ENCODE measurements at regions not wholly inside any gene's neighbourhood (a gene's known extent, or its start where the extent isn't known, plus 50 kb on each side); places are given as distances from the start of the nearest gene placed in this dataset.
"Not testable (repeated sequence)": the region's sequence is repeated elsewhere in the genome, so short reads cannot be mapped to it uniquely, and the experiment has no call there.

DNA sequence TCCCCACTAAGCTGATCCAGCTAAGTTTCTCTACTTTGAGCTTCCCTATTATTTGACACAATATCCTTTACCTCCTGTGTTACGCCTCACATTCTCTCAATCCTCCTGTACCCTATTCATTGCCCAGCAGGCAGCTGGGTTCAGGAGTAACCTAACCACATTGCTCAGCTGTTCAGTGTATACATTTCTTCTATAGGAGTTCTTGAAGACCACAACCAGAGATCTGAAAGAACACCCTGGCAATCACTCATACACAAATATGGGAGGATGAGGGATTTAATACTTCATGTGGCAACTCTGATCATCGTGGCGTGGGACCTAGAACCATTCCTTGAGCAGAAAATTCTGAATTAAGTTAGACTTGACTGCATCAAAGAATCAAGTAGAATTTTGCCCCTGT is 346.8 kb upstream of the ARPP21 start:
- H3K4me1 Mint-ChIP-seq (ENCODE audit: low read depth) = no peaks in the 10 kb centered on the region
- ATAC-seq (no peak), DNase-seq (no peak)
- no peak overlapping the region for H3K4me3 Mint-ChIP-seq
- peaks cover 7% of the 10 kb centered on the region for H3K9me3 Mint-ChIP-seq
- H3K27me3 Mint-ChIP-seq (ENCODE audit: low read depth) = no peaks in the 10 kb centered on the region
- H3K36me3 Mint-ChIP-seq (ENCODE audit: insufficient read depth) = no peaks in the 10 kb centered on the region

DNA sequence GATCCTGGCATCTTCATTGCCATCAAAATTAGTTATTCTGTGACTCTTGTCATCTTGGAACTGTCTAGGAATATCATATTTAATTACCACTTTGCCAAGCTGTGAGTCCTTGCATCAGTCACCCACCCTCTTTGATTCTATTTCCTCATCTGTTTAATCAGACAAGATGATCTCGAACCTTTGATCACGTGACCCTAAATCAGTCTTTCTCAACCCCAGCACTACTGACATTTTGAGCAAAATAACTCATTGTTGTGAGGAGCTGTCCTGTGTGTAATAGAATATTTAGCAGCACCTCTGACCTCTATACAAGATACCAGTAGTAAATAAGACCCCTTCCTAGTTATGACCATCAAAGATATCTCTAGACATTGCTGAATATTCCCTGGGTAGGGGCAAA is 343.4 kb upstream of the ARPP21 start:
- Mint-ChIP-seq H3K4me3 (no peak overlapping the region), H3K4me1 (ENCODE audit: low read depth) (no peaks in the 10 kb centered on the region), H3K9me3 (peaks cover 6% of the 10 kb centered on the region), H3K27me3 (ENCODE audit: low read depth) (no peaks in the 10 kb centered on the region), H3K36me3 (ENCODE audit: insufficient read depth) (no peaks in the 10 kb centered on the region)
- ATAC-seq (no peak), DNase-seq (no peak)

DNA sequence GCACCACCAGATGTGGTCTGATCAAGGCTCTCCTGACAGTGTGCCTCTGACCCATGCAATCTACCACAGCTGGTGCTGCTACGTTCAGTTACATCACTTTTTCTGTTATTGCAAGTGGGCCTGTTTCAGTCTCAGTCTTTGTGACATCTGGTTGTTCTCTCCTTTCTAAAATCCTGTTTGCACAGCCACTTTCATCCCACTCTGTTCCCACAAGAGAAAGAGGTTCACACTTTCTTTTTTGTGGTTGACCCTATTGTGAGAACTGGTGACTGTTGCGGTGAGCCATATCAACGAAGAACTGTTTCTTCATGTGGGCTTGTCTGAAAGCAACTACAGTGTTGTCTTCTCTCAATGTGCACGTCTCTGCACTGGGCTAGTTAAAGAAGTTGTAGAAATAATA is 342.8 kb upstream of the ARPP21 start:
- peak; percentile 86 to 92 for ATAC-seq
- no peaks in the 10 kb centered on the region for H3K27me3 Mint-ChIP-seq (ENCODE audit: low read depth)

DNA sequence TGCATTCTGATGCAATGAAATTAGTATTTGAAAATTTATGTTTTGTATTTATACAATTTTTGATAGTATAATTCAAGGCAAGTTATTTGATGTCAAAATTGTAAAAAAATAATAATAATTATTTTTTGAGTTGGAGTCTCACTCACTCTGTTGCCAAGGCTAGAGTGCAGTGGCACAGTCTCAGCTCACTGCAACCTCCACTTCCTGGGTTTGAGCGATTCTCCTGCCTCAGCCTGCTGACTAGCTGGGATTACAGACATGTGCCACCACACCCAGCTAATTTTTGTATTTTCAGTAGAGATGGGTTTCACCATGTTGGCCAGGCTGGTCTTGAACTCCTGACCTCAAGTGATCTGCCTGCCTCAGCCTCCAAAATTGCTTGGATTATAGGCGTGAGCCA is 342.4 kb upstream of the ARPP21 start:
- DNase-seq; H3K36me3 Mint-ChIP-seq (ENCODE audit: insufficient read depth); H3K4me3 Mint-ChIP-seq; H3K4me1 Mint-ChIP-seq (ENCODE audit: low read depth); H3K27me3 Mint-ChIP-seq (ENCODE audit: low read depth); H3K9me3 Mint-ChIP-seq; ATAC-seq: not testable (repeated sequence)

More for the DNA sequence above, 342.8 kb upstream of the ARPP21 start:
- no peaks in the 10 kb centered on the region for H3K36me3 Mint-ChIP-seq (ENCODE audit: insufficient read depth)
- H3K9me3 Mint-ChIP-seq = peaks cover 6% of the 10 kb centered on the region
- DNase-seq = no peak
- no peaks in the 10 kb centered on the region for H3K4me1 Mint-ChIP-seq (ENCODE audit: low read depth)
- no peak overlapping the region for H3K4me3 Mint-ChIP-seq

- Mint-ChIP-seq H3K4me3 (no peak overlapping the region), H3K4me1 (ENCODE audit: low read depth) (no peaks in the 10 kb centered on the region), H3K36me3 (ENCODE audit: insufficient read depth) (no peaks in the 10 kb centered on the region), H3K9me3 (peaks cover 17% of the 10 kb centered on the region), H3K27me3 (ENCODE audit: low read depth) (no peaks in the 10 kb centered on the region)
- no peak for ATAC-seq
- no peak for DNase-seq
Measured at GRCh38 chr3:35305406-35305805, 333.9 kb upstream of the ARPP21 start.

- H3K36me3 Mint-ChIP-seq (ENCODE audit: insufficient read depth) = no peaks in the 10 kb centered on the region
- peaks cover 17% of the 10 kb centered on the region for H3K9me3 Mint-ChIP-seq
- no peak overlapping the region for H3K4me3 Mint-ChIP-seq
- ATAC-seq (no peak), DNase-seq (no peak)
- no peaks in the 10 kb centered on the region for H3K27me3 Mint-ChIP-seq (ENCODE audit: low read depth)
- H3K4me1 Mint-ChIP-seq (ENCODE audit: low read depth) = no peaks in the 10 kb centered on the region
Measured at GRCh38 chr3:35307296-35307695, 332.0 kb upstream of the ARPP21 start.

DNA sequence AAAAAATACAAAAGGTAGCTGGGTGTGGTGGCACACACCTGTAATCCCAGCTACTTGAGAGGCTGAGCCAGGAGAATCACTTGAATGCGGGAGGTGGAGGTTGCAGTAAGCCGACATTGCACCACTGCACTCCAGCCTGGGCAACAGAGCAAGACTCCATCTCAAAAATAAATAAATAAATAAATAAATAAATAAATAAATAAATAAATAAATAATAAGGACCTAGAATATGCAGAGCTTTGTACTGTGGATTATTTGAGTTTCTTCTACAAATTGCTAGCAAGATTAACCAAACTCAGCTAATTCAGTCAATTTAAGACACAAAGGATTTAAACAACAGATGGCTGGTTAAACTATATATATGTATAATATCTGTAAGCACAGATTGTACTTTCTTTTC is 322.5 kb upstream of the ARPP21 start:
- not testable (repeated sequence) for ATAC-seq; H3K27me3 Mint-ChIP-seq (ENCODE audit: low read depth); H3K4me3 Mint-ChIP-seq; H3K9me3 Mint-ChIP-seq; DNase-seq; H3K4me1 Mint-ChIP-seq (ENCODE audit: low read depth); H3K36me3 Mint-ChIP-seq (ENCODE audit: insufficient read depth)

- Mint-ChIP-seq H3K9me3 (peaks cover 13% of the 10 kb centered on the region), H3K27me3 (ENCODE audit: low read depth) (no peaks in the 10 kb centered on the region), H3K36me3 (ENCODE audit: insufficient read depth) (no peaks in the 10 kb centered on the region), H3K4me1 (ENCODE audit: low read depth) (no peaks in the 10 kb centered on the region), H3K4me3 (no peak overlapping the region)
- ATAC-seq = no peak
- no peak for DNase-seq
Measured at GRCh38 chr3:35320646-35321407, 318.5 kb upstream of the ARPP21 start.

DNA sequence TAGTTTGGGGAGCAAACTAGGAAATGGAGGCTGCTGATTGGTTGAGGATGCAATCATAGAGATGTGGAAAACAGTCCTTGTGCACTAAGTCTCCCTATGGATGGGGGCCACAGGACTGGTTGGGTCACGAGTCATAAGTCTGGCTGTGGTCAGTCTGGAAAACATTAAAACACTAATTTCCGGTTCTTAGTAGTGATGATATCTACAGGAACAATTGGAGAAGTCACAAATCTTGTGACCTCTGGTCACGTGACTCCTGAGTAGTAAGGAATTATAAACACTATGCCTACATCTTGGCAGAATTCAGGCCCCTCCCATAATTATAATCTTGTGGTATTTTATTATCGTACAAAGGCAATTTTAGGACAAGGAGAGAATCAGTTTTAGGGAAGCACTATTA is 317.3 kb upstream of the ARPP21 start:
- no peak for ATAC-seq
- Mint-ChIP-seq H3K27me3 (ENCODE audit: low read depth) (no peaks in the 10 kb centered on the region), H3K4me3 (no peak overlapping the region), H3K36me3 (ENCODE audit: insufficient read depth) (no peaks in the 10 kb centered on the region), H3K9me3 (peaks cover 13% of the 10 kb centered on the region), H3K4me1 (ENCODE audit: low read depth) (no peaks in the 10 kb centered on the region)
- no peak for DNase-seq

GRCh38 chr3:35335703-35336102 is 303.6 kb upstream of the ARPP21 start:
- Mint-ChIP-seq H3K27me3 (ENCODE audit: low read depth) (no peaks in the 10 kb centered on the region), H3K36me3 (ENCODE audit: insufficient read depth) (no peaks in the 10 kb centered on the region), H3K4me3 (no peak overlapping the region), H3K9me3 (peaks cover 7% of the 10 kb centered on the region), H3K4me1 (ENCODE audit: low read depth) (no peaks in the 10 kb centered on the region)
- ATAC-seq = no peak
- DNase-seq = no peak

DNA sequence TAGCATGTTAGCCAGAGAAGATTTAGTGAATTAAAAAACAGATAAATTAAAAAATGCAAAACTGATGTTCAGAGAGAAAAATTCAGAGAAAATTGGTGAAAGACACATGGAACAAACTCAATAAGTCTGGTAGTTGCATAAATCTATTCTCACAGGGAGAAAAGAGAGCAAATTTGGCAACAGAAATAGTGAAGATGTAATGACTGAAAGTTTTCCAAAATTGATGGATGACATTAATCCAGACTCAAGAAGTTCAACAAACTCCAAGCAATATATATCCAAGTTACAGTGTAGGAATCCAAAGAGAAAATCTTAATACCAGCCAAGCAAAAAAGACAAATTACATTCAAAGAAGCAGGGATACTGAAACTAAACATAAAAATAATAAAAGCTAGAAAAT is 302.7 kb upstream of the ARPP21 start:
- H3K9me3 Mint-ChIP-seq = peaks cover 7% of the 10 kb centered on the region
- no peak overlapping the region for H3K4me3 Mint-ChIP-seq
- DNase-seq (no peak), ATAC-seq (no peak)
- H3K36me3 Mint-ChIP-seq (ENCODE audit: insufficient read depth) = no peaks in the 10 kb centered on the region
- H3K27me3 Mint-ChIP-seq (ENCODE audit: low read depth) = no peaks in the 10 kb centered on the region
- H3K4me1 Mint-ChIP-seq (ENCODE audit: low read depth) = no peaks in the 10 kb centered on the region

DNA sequence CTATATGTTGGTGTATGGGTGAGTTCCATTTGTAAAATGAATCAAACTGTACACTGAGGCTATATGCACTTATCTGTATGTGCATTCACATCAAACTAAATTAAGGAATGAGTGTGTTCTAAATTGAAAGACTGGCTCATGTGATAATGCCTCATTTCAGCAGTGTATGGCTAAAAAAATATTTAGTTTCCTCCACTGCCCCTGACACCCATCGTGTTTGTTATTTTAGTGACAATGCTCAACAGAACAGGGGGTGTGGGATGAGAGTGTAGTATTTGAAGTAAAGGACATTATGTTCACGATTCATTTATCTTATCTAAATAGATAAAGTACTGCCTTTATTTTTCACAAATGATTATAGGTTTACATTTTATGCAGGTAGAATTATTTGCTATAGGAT is 301.1 kb upstream of the ARPP21 start:
- Mint-ChIP-seq H3K4me1 (ENCODE audit: low read depth) (no peaks in the 10 kb centered on the region), H3K36me3 (ENCODE audit: insufficient read depth) (no peaks in the 10 kb centered on the region), H3K4me3 (no peak overlapping the region), H3K9me3 (peaks cover 10% of the 10 kb centered on the region), H3K27me3 (ENCODE audit: low read depth) (no peaks in the 10 kb centered on the region)
- no peak for DNase-seq
- no peak for ATAC-seq

GRCh38 chr3:35380196-35380595 is 259.1 kb upstream of the ARPP21 start:
- Mint-ChIP-seq H3K4me3 (no peak overlapping the region), H3K4me1 (ENCODE audit: low read depth) (no peaks in the 10 kb centered on the region), H3K9me3 (peaks cover 15% of the 10 kb centered on the region), H3K27me3 (ENCODE audit: low read depth) (no peaks in the 10 kb centered on the region), H3K36me3 (ENCODE audit: insufficient read depth) (no peaks in the 10 kb centered on the region)
- no peak for DNase-seq
- no peak for ATAC-seq

DNA sequence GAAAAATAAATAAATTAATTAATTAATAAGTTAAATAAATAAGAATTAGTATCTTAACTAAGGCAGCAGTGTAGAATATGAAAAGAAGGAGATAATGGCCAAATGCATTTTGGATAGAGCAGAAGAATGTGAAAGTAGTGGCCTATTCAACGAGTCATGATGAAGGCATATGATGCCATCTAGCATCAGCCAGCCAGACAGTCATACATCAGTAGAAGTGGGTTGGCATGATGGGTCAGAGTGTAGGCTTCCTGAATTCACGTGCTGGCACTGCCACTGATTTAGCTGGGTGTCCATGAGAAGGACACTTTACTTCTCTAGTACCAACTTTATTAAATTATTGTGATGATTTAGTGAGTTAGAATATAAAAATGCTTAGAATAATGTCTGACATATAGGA is 256.1 kb upstream of the ARPP21 start:
- no peaks in the 10 kb centered on the region for H3K36me3 Mint-ChIP-seq (ENCODE audit: insufficient read depth)
- no peaks in the 10 kb centered on the region for H3K4me1 Mint-ChIP-seq (ENCODE audit: low read depth)
- DNase-seq = no peak
- no peak overlapping the region for H3K4me3 Mint-ChIP-seq
- H3K27me3 Mint-ChIP-seq (ENCODE audit: low read depth) = no peaks in the 10 kb centered on the region
- H3K9me3 Mint-ChIP-seq = peaks cover 20% of the 10 kb centered on the region
- no peak for ATAC-seq

DNA sequence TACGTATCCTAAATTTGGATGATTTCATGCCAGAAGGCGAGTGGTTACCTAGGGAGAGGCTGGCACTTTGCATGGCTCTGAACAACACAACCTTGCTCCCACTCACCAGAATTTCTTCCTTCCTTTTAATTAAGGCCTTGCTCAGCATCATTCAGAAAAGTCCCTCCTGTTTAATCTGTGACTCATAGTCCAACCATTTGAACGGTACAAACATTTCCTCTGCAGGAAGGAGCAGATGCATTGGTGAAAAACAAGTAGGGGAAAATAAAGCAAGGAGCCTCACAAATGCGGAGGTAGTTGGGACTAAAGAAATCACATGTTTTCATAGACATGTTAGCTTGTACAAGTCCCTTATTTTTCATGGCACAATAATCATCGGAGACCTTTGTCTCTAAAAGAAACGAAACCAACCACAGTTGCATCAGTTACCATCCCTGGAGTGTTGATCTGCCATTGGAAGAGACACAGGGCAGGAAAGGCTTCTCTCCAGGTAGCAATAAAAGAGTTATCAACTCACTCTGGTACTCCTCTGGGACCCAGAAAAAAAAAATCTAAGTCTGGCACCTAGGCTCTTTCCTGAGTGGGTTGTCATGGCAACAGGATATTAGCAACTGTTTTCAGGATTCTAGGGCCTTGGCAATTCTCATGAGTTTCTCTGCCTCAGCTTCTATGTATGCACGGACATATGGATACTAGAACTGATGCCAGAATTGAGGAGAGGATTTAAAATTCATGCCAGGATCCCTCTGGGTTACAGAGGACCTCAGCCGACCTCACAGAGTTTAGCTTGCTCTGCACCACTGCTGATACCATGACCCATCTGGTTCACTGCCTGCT is 255.4 kb upstream of the ARPP21 start:
- ATAC-seq (no peak), DNase-seq (no peak)
- no peaks in the 10 kb centered on the region for H3K4me1 Mint-ChIP-seq (ENCODE audit: low read depth)
- no peak overlapping the region for H3K4me3 Mint-ChIP-seq
- H3K36me3 Mint-ChIP-seq (ENCODE audit: insufficient read depth) = no peaks in the 10 kb centered on the region
- H3K27me3 Mint-ChIP-seq (ENCODE audit: low read depth) = no peaks in the 10 kb centered on the region
- peaks cover 20% of the 10 kb centered on the region for H3K9me3 Mint-ChIP-seq
